HCT116 (cell line): ENCODE measurements at regions not wholly inside any gene's neighbourhood (a gene's known extent, or its start where the extent isn't known, plus 50 kb on each side); places are given as distances from the start of the nearest gene placed in this dataset.

Experiments used
- ATAC-seq: fragments of 200-7000 bp; cut with Tn5 transposase; 2 replicates; pipeline ENCODE4 v1.9.1; 2020; ENCODE audit warnings: mild to moderate bottlenecking, moderate library complexity
- BruUV-seq: library from RNA; stranded (reverse); fragments of 400-500 nt; replicated peaks from 2 replicates; lab custom pipeline; 2021; lab: Mats Ljungman, UMichigan
- CTCF ChIA-PET: fragments of 300-600 bp; sonication (Branson Sonifier 250); formaldehyde crosslinking; loops from one replicate; lab custom pipeline; 2021; ENCODE audit warnings: antibody characterized with exemption; lab: Charles Lee
- POLR2A ChIA-PET: fragments of 300-600, 350-600 bp; sonication (Branson Sonifier 250); formaldehyde crosslinking; loops from one replicate; lab custom pipeline; 2021; ENCODE audit warnings: antibody characterized with exemption; lab: Charles Lee
- RAD21 ChIA-PET, 2 experiments: fragments of 300-600 bp; sonication (Branson Sonifier 250); formaldehyde crosslinking; loops; one replicate each; lab custom pipeline; 2023; ENCODE audit warnings: low total read pairs in 2 of 2; ENCODE audit not compliant: uncharacterized antibody in 2 of 2, unreplicated experiment in 2 of 2, low non-redundant PET in 1 of 2; lab: Charles Lee
- DNase-seq: peaks from one replicate; pipeline ENCODE4 v3.0.0-alpha.2; 2010; ENCODE audit warnings: low read depth, low spot score
- H2AFZ ChIP-seq: fragments of 200-600 bp; shearing (Covaris generic), sonication (generic); 2 replicates; pipeline ENCODE4 v1.6.1; 2017; ENCODE audit warnings: low read depth, mixed run types, mixed read lengths, antibody characterized with exemption, low read length; ENCODE audit not compliant: poor library complexity, severe bottlenecking
- H3K27ac ChIP-seq: 2 replicates; pipeline ENCODE4 v1.5.1; 2012; ENCODE audit warnings: low read depth, low read length
- H3K27me3 ChIP-seq: fragments of 200-600 bp; sonication (generic); 2 replicates; pipeline ENCODE4 v1.6.1; 2016; ENCODE audit warnings: mixed run types, low read length, mixed read lengths; ENCODE audit not compliant: insufficient read depth
- H3K36me3 ChIP-seq, 2 experiments: fragments of 200-500 bp in 1 of 2; fragments of 200-600 bp in 1 of 2; sonication (Bioruptor generic) in 1 of 2; sonication (generic) in 1 of 2; 2 replicates each; pipeline versions ENCODE4 v1.5.1 to v1.6.1; 2014 to 2016; ENCODE audit warnings: low read length in 2 of 2, inconsistent platforms in 1 of 2, mixed read lengths in 1 of 2, mixed run types in 1 of 2; ENCODE audit not compliant: insufficient read depth in 2 of 2, control insufficient read depth in 1 of 2
- H3K4me1 ChIP-seq, 2 experiments: fragments of 200-600 bp in 1 of 2; sonication (generic) in 1 of 2; 2 replicates each; pipeline versions ENCODE4 v1.5.1 to v1.6.1; 2012 to 2017; ENCODE audit warnings: low read length in 2 of 2, inconsistent platforms in 1 of 2, mild to moderate bottlenecking in 1 of 2, mixed read lengths in 1 of 2, mixed run types in 1 of 2, moderate library complexity in 1 of 2; ENCODE audit not compliant: insufficient read depth in 2 of 2, control insufficient read depth in 1 of 2
- H3K4me2 ChIP-seq: fragments of 200-600 bp; sonication (generic); 2 replicates; pipeline ENCODE4 v1.6.1; 2017; ENCODE audit warnings: mixed run types, low read length, mixed read lengths
- H3K4me3 ChIP-seq, 2 experiments: fragments of 200-600 bp in 1 of 2; sonication (generic) in 1 of 2; replicated peaks in 1 of 2; 2 replicates each; pipeline ENCODE4 v1.5.1; 2011 to 2016; ENCODE audit warnings: low read length in 2 of 2, control low read depth in 1 of 2, low read depth in 1 of 2, mild to moderate bottlenecking in 1 of 2, mixed read lengths in 1 of 2, mixed run types in 1 of 2
- H3K79me2 ChIP-seq: fragments of 200-600 bp; sonication (generic); 2 replicates; pipeline ENCODE4 v1.6.1; 2017; ENCODE audit warnings: mild to moderate bottlenecking, mixed run types, low read length, moderate library complexity, mixed read lengths; ENCODE audit not compliant: insufficient read depth
- H3K9ac ChIP-seq: fragments of 200-600 bp; sonication (generic); 2 replicates; pipeline ENCODE4 v1.6.1; 2016; ENCODE audit warnings: low read length, mixed read lengths
- H3K9me2 ChIP-seq: fragments of 200-600 bp; sonication (generic), shearing (Covaris generic); 2 replicates; pipeline ENCODE4 v1.6.1; 2017; ENCODE audit warnings: mixed run types, mild to moderate bottlenecking, moderate library complexity; ENCODE audit not compliant: insufficient read depth
- H3K9me3 ChIP-seq, 2 experiments: fragments of 200-500 bp in 1 of 2; fragments of 200-600 bp in 1 of 2; sonication (Bioruptor generic) in 1 of 2; sonication (generic) in 1 of 2; 2 replicates each; pipeline ENCODE4 v1.6.1; 2014 to 2017; ENCODE audit warnings: low read length in 2 of 2, mixed read lengths in 2 of 2, inconsistent platforms in 1 of 2, low read depth in 1 of 2, mild to moderate bottlenecking in 1 of 2, mixed run types in 1 of 2, moderate library complexity in 1 of 2; ENCODE audit not compliant: control insufficient read depth in 1 of 2, insufficient read depth in 1 of 2
- H4K20me1 ChIP-seq: fragments of 200-600 bp; sonication (generic), shearing (Covaris generic); 2 replicates; pipeline ENCODE4 v1.6.1; 2017; ENCODE audit warnings: mixed run types, mild to moderate bottlenecking, moderate library complexity; ENCODE audit not compliant: insufficient read depth
- CBX3 ChIP-seq: IDR thresholded peaks from 2 replicates; pipeline ENCODE4 v1.6.1; 2012; ENCODE audit warnings: low read depth
- CEBPB ChIP-seq: IDR thresholded peaks from 2 replicates; pipeline ENCODE4 v1.6.1; 2012; ENCODE audit warnings: low read depth
- EGR1 ChIP-seq: IDR thresholded peaks from 2 replicates; pipeline ENCODE4 v1.6.1; 2012; ENCODE audit warnings: low read depth
- EZH2phosphoT487 ChIP-seq: fragments of 200-600 bp; IDR thresholded peaks from 2 replicates; pipeline ENCODE4 v1.6.1; 2018; ENCODE audit warnings: antibody characterized with exemption, borderline replicate concordance
- JUND ChIP-seq: IDR thresholded peaks from 2 replicates; pipeline ENCODE4 v1.6.1; 2012
- RAD21 ChIP-seq: IDR thresholded peaks from 2 replicates; pipeline ENCODE4 v1.6.1; 2012; ENCODE audit warnings: low read depth, mild to moderate bottlenecking
- intact Hi-C: fragments of 100-400 bp; cut with micrococcal nuclease; formaldehyde crosslinking; loops from 2 replicates; pipeline ENCODE4 v1.10.0; 2022
- TF ChIP-seq, protein P1 (sequence below), 3 experiments: fragments of 200-600 bp in 1 of 3; sonication (generic) in 1 of 3; IDR thresholded peaks in 2 of 3; conservative IDR thresholded peaks in 1 of 3; 2 replicates each; pipeline ENCODE4 v1.5.1; 2012 to 2017; ENCODE audit warnings: low read depth in 2 of 3, low read length in 2 of 3, antibody characterized with exemption in 1 of 3, borderline replicate concordance in 1 of 3, control low read depth in 1 of 3, mild to moderate bottlenecking in 1 of 3, mixed read lengths in 1 of 3, mixed run types in 1 of 3, moderate library complexity in 1 of 3; ENCODE audit not compliant: insufficient read depth in 1 of 3
- TF ChIP-seq, protein P2 (sequence below): IDR thresholded peaks from 2 replicates; pipeline ENCODE4 v1.6.1; 2012

DNA sequence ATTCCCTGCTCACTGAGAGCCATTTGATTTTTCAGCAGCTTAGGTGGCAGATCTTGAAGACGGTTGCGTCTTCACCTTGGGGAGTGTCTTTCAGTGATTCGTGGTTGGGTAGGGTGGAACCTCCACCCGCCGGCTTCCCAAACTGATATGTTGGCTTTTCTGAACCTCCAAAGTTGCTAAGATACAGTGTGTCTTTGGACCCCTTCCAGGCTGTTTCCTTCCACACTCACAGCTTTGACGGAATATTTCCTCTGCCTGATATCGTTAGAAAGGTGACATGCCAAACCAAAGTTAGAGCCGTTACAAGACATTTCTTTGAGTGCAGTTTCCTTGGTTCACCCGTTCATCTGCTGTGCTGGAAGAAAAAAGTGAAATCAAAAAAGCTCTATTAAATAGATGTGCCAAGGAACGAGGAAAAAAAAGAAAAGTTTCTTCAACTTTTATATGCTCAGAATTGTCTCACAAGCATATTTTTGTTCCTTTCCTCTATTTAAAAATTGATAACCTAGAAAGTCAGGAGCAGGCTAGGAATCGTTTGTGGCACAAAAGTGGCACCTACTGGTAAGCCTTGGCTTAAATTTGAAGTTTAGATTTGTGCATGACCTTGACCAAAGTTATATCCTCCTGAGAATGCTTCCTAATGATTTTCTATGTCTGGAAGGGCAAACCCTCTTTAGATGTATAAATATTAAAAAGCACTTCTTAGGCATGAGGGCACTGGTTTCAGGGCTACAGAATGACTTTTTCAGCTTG lies 270.7 kb upstream of the WWC1 start:
- TF ChIP-seq RAD21, result peak; percentile 36
- TF ChIP-seq JUND, result no peak
- no peak for TF ChIP-seq EGR1
- TF ChIP-seq CEBPB, result no peak
- TF ChIP-seq, protein P1, sequence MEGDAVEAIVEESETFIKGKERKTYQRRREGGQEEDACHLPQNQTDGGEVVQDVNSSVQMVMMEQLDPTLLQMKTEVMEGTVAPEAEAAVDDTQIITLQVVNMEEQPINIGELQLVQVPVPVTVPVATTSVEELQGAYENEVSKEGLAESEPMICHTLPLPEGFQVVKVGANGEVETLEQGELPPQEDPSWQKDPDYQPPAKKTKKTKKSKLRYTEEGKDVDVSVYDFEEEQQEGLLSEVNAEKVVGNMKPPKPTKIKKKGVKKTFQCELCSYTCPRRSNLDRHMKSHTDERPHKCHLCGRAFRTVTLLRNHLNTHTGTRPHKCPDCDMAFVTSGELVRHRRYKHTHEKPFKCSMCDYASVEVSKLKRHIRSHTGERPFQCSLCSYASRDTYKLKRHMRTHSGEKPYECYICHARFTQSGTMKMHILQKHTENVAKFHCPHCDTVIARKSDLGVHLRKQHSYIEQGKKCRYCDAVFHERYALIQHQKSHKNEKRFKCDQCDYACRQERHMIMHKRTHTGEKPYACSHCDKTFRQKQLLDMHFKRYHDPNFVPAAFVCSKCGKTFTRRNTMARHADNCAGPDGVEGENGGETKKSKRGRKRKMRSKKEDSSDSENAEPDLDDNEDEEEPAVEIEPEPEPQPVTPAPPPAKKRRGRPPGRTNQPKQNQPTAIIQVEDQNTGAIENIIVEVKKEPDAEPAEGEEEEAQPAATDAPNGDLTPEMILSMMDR (IDR thresholded peaks at IDR 0.05 in 2 of 3, conservative IDR thresholded peaks at IDR 0.05 in 1 of 3; ENCODE audit: borderline replicate concordance in 1 of 3, insufficient read depth in 1 of 3, low read depth in 2 of 3, low read length in 2 of 3), result no peak; a peak in 1 of 6 replicates
- no peak for TF ChIP-seq CBX3
- TF ChIP-seq, protein P2, sequence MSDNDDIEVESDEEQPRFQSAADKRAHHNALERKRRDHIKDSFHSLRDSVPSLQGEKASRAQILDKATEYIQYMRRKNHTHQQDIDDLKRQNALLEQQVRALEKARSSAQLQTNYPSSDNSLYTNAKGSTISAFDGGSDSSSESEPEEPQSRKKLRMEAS, result no peak
- TF ChIP-seq EZH2phosphoT487, result no peak
- Histone ChIP-seq H4K20me1 (no peaks in the 10 kb centered on the region), H3K79me2 (no peaks in the 10 kb centered on the region), H3K4me3 (no peak overlapping the region), H3K9me3 (no peaks in the 10 kb centered on the region), H3K9ac (no peak overlapping the region), H3K4me2 (no peak overlapping the region), H3K4me1 (no peaks in the 10 kb centered on the region), H3K27me3 (peaks cover 50% of the 10 kb centered on the region), H2AFZ (no peak overlapping the region), H3K27ac (no peak overlapping the region), H3K36me3 (no peaks in the 10 kb centered on the region), H3K9me2 (no peaks in the 10 kb centered on the region)
- RAD21 ChIA-PET, result no interaction called here
- intact Hi-C loops, result no loop called here
- no TSS peak for BruUV-seq
- ATAC-seq, result no peak
- CTCF ChIA-PET, result no interaction called here
- no peak for DNase-seq
- POLR2A ChIA-PET, result no interaction called here
